PC-3 (cell line): ENCODE measurements at regions not wholly inside any gene's neighbourhood (a gene's known extent, or its start where the extent isn't known, plus 50 kb on each side); places are given as distances from the start of the nearest gene placed in this dataset.

Experiments used
- ATAC-seq: fragments of 200-7000 bp; cut with Tn5 transposase; 2 replicates; pipeline ENCODE4 v1.9.1; 2020; ENCODE audit warnings: mild to moderate bottlenecking, moderate library complexity
- BruUV-seq: library from RNA; stranded (reverse); fragments of 400-500 nt; replicated peaks from 2 replicates; lab custom pipeline; 2021; lab: Mats Ljungman, UMichigan
- CTCF ChIA-PET: fragments of 300-600 bp; sonication (Branson Sonifier 250); formaldehyde crosslinking; loops from one replicate; lab custom pipeline; 2022; ENCODE audit warnings: antibody characterized with exemption; lab: Charles Lee
- POLR2A ChIA-PET: fragments of 300-600 bp; sonication (Branson Sonifier 250); formaldehyde crosslinking; loops from one replicate; lab custom pipeline; 2022; ENCODE audit warnings: antibody characterized with exemption; ENCODE audit not compliant: unreplicated experiment; lab: Charles Lee
- DNase-seq: peaks from one replicate; pipeline ENCODE4 v3.0.0-alpha.2; 2015
- H2AFZ ChIP-seq: fragments of 300-600 bp; sonication (generic); 2 replicates; pipeline ENCODE4 v1.6.0; 2016; ENCODE audit warnings: antibody characterized with exemption, low read length
- H3F3A ChIP-seq: fragments of 300-600 bp; sonication (generic); one replicate; pipeline ENCODE4 v1.6.0; 2017; ENCODE audit warnings: antibody characterized with exemption, low read length, control low read depth, mild to moderate bottlenecking; ENCODE audit not compliant: unreplicated experiment
- H3K27ac ChIP-seq: fragments of 300-600 bp; sonication (generic); 2 replicates; pipeline ENCODE4 v1.5.1; 2016; ENCODE audit warnings: mild to moderate bottlenecking, low read length
- H3K27me3 ChIP-seq: fragments of 300-600 bp; sonication (generic); 2 replicates; pipeline ENCODE4 v1.6.1; 2016; ENCODE audit warnings: low read length, mixed read lengths
- H3K36me3 ChIP-seq: fragments of 300-600 bp; sonication (generic); 2 replicates; pipeline ENCODE4 v1.6.1; 2016; ENCODE audit warnings: low read depth, mixed run types, low read length, mixed read lengths
- H3K4me1 ChIP-seq: fragments of 300-600 bp; sonication (generic); 2 replicates; pipeline ENCODE4 v1.5.1; 2016; ENCODE audit warnings: low read length; ENCODE audit not compliant: insufficient read depth
- H3K4me2 ChIP-seq: fragments of 300-600 bp; sonication (generic); 2 replicates; pipeline ENCODE4 v1.6.0; 2016; ENCODE audit warnings: low read length
- H3K4me3 ChIP-seq: fragments of 300-600 bp; sonication (generic); 2 replicates; pipeline ENCODE4 v1.5.1; 2016; ENCODE audit warnings: mild to moderate bottlenecking, low read length, mixed read lengths
- H3K79me2 ChIP-seq: fragments of 300-600 bp; sonication (generic); 2 replicates; pipeline ENCODE4 v1.6.1; 2017; ENCODE audit warnings: low read length, mixed read lengths
- H3K9ac ChIP-seq: fragments of 300-600 bp; sonication (generic); 2 replicates; pipeline ENCODE4 v1.6.0; 2016; ENCODE audit warnings: mild to moderate bottlenecking, low read length
- H3K9me2 ChIP-seq: fragments of 300-600 bp; sonication (generic); replicated peaks from 2 replicates; pipeline ENCODE4 v1.6.1; 2016; ENCODE audit warnings: mixed run types, low read length, mixed read lengths
- H3K9me3 ChIP-seq: fragments of 300-600 bp; sonication (generic); 2 replicates; pipeline ENCODE4 v1.6.1; 2016; ENCODE audit warnings: low read length, mixed read lengths
- H4K20me1 ChIP-seq: fragments of 300-600 bp; sonication (generic); 2 replicates; pipeline ENCODE4 v1.6.1; 2016; ENCODE audit warnings: low read length, mixed read lengths
- EZH2 ChIP-seq: fragments of 300-600 bp; sonication (generic); IDR thresholded peaks from one replicate; pipeline ENCODE4 v1.6.1; 2017; ENCODE audit warnings: antibody characterized with exemption, mild to moderate bottlenecking, low read length; ENCODE audit not compliant: unreplicated experiment
- EZH2phosphoT487 ChIP-seq: fragments of 300-600 bp; sonication (generic); IDR thresholded peaks from 2 replicates; pipeline ENCODE4 v1.6.1; 2018; ENCODE audit warnings: mild to moderate bottlenecking, antibody characterized with exemption, low read length, borderline replicate concordance
- intact Hi-C: fragments of 100-400 bp; cut with micrococcal nuclease; formaldehyde crosslinking; loops from 2 replicates; pipeline ENCODE4 v1.9.0; 2023
- TF ChIP-seq, protein P1 (sequence below): fragments of 300-600 bp; sonication (generic); conservative IDR thresholded peaks from 2 replicates; pipeline ENCODE4 v1.5.1; 2017; ENCODE audit warnings: antibody characterized with exemption, low read depth, mild to moderate bottlenecking, low read length

GRCh38 chr3:193885832-193886231 is 250.1 kb upstream of the HES1 start:
- Histone ChIP-seq H3K9ac (no peak overlapping the region), H3K79me2 (no peaks in the 10 kb centered on the region), H3K27me3 (no peaks in the 10 kb centered on the region), H3K4me3 (no peak overlapping the region), H3K4me1 (peaks cover 28% of the 10 kb centered on the region), H3K36me3 (no peaks in the 10 kb centered on the region), H2AFZ (no peak overlapping the region), H3K9me3 (no peaks in the 10 kb centered on the region), H3K4me2 (no peak overlapping the region), H4K20me1 (no peaks in the 10 kb centered on the region), H3K27ac (no peak overlapping the region), H3K9me2 (no peaks in the 10 kb centered on the region), H3F3A (no peaks in the 10 kb centered on the region)
- CTCF ChIA-PET: no interaction called here
- no TSS peak for BruUV-seq
- POLR2A ChIA-PET: no interaction called here
- TF ChIP-seq EZH2: no peak
- no peak for TF ChIP-seq EZH2phosphoT487
- TF ChIP-seq, protein P1, sequence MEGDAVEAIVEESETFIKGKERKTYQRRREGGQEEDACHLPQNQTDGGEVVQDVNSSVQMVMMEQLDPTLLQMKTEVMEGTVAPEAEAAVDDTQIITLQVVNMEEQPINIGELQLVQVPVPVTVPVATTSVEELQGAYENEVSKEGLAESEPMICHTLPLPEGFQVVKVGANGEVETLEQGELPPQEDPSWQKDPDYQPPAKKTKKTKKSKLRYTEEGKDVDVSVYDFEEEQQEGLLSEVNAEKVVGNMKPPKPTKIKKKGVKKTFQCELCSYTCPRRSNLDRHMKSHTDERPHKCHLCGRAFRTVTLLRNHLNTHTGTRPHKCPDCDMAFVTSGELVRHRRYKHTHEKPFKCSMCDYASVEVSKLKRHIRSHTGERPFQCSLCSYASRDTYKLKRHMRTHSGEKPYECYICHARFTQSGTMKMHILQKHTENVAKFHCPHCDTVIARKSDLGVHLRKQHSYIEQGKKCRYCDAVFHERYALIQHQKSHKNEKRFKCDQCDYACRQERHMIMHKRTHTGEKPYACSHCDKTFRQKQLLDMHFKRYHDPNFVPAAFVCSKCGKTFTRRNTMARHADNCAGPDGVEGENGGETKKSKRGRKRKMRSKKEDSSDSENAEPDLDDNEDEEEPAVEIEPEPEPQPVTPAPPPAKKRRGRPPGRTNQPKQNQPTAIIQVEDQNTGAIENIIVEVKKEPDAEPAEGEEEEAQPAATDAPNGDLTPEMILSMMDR: no peak
- no peak; the same call in 1 of the 2 replicates for ATAC-seq
- peak; percentile 36 for DNase-seq
- intact Hi-C loops: no loop called here

GRCh38 chr3:193890016-193890897 is 245.7 kb upstream of the HES1 start:
- Histone ChIP-seq H4K20me1 (no peaks in the 10 kb centered on the region), H3K4me2 (no peak overlapping the region), H3K36me3 (no peaks in the 10 kb centered on the region), H3K27me3 (no peaks in the 10 kb centered on the region), H3K9me3 (no peaks in the 10 kb centered on the region), H3K4me1 (peaks cover 7% of the 10 kb centered on the region; the same call in 1 of the 2 replicates), H2AFZ (no peak overlapping the region), H3K9me2 (no peaks in the 10 kb centered on the region), H3K9ac (no peak overlapping the region), H3K79me2 (no peaks in the 10 kb centered on the region), H3F3A (no peaks in the 10 kb centered on the region), H3K27ac (no peak overlapping the region), H3K4me3 (no peak overlapping the region)
- ChIA-PET POLR2A (no interaction called here), CTCF (no interaction called here)
- DNase-seq (no peak), ATAC-seq (no peak)
- no TSS peak for BruUV-seq
- intact Hi-C loops: no loop called here
- TF ChIP-seq EZH2 (no peak), EZH2phosphoT487 (no peak)
- TF ChIP-seq, protein P1: no peak
